LHCN-M2 (cell line): ENCODE measurements at regions not wholly inside any gene's neighbourhood (a gene's known extent, or its start where the extent isn't known, plus 50 kb on each side); places are given as distances from the start of the nearest gene placed in this dataset.

ENCODE experiments used
- DNase-seq: peaks from one replicate; pipeline ENCODE4 v3.0.0-alpha.2; 2012; ENCODE audit warnings: low read depth

- no peak for DNase-seq
These were observed 636.6 kb downstream of the MID1IP1 start for GRCh38 chrX:39437670-39438441.

GRCh38 chrX:39438603-39439602 lies 637.6 kb downstream of the MID1IP1 start:
- no peak for DNase-seq

- DNase-seq, result no peak
These were observed 638.9 kb downstream of the MID1IP1 start for GRCh38 chrX:39439906-39440798.

DNA sequence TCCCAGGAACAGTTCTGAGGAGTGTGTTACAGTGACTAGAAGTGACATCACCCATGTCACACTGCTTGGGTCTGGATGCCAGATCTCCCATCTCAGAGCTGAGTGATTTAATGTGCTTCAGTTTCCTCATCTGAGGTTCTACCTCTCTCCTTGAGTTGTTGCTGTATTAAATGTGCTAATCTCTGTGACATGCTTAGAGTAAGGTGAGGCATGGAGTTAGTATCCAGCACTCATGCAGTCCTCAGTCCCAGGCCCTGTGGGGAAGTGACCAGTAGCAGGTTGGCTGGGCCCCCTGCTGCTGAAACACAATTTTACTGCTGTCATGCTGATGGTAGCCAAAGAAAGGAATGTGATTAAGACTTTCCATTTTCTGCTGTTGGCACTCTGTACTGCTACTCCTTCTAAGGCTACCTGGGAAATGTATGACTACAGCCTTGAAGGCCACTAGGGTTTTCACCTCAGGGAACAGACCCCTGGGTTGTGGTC lies 639.6 kb downstream of the MID1IP1 start:
- DNase-seq, result no peak

- DNase-seq, result no peak
These were observed 641.1 kb downstream of the MID1IP1 start for GRCh38 chrX:39442332-39442731.

DNA sequence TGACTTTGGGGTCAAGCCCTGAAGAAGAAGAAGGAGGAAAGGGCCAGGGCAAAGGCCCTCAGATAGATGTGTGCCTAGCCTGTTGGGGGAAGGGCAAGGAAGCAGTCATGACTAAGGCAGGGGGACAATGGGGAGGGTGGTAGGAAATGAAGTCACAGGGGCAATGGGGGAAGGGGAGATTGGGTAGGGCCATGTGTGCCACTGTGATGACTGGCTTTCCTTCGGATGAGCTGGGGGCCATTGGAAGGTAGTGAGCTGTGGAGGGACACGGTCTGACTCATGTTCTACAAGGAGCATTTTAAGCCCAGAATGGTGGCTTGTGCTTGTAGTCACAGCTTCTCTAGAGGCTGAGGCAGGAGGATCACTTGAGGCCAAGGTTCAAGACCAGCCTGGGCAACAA lies 642.0 kb downstream of the MID1IP1 start:
- DNase-seq, result no peak

DNA sequence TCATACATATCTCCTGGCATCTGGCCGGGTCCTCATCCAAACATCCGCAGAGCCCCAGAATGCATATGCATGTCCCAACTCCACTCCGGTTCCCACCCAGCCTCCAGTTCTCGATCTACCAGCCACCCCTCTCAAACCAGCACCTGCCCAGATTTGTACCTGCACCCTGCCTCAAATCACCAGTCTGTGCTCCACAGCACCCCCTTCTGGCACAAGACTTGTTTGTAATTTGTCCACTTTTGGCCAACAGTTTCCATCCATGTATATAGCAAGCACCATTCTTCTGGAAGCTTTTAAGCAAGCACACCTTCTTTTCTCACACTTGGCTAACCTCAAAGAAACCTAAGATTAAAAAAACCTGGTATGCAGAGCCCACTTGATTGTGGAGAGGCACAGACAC lies 644.1 kb downstream of the MID1IP1 start:
- DNase-seq, result no peak

- no peak for DNase-seq
These were observed 648.1 kb downstream of the MID1IP1 start for GRCh38 chrX:39449352-39449751.

- DNase-seq, result no peak
These were observed 647.4 kb downstream of the BCOR start for GRCh38 chrX:39450234-39450977.

- no peak for DNase-seq
These were observed 646.7 kb downstream of the BCOR start for GRCh38 chrX:39451046-39451445.

DNA sequence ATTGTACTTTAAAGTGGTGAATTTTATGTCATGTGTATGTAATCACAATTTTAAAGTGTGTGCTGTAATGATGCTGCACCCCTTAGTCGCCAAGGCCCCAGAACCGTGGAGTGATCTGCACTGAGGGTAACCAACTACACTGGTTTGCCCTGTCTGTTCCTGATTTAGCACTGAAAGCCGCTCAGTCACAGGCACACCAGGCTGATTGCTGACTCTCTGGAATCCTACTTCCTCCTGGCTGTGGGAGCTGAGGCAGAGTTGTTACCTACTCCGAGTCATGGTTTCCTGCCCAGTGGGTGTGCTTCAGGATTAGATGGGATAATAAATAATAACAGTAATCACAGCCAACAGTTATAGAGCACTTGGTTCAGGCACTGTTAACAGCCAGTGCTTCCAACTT lies 645.4 kb downstream of the BCOR start:
- DNase-seq, result no peak

DNA sequence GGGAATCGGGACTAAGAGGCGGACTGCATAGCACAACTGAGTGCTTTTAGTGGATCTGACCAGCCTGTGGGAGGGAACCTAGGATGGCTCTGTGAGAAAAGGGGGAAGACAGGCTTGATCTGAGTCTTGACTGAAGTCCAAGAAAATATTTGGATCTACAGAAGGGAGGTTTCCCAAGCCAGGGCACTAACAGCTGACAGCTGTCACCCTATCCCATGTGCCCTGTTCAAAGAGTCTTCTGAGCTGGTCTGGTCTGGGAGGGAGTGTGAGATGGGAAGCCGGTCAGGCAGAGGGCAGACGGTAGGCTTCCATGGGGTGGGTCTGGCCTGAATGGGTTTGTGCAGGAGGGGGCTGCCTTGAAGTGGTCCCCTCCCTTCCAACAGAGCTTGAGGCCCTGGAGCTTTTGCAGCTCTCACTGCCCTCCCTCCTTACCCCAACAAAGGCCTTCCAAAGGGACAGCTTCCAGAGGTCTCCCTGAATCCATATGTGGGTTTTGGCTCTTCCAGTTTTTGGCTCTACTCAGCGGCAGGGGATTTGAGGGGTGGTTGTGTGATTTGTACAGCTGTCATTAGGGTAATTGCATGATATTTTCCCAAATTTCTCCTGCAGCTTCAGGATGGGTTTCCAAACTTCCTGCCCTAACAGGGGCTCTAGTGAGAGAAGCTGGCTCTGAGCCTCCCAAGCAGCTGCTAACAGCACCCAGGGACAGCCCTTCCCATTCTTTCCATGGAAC lies 643.7 kb downstream of the BCOR start:
- DNase-seq, result peak; percentile 1

DNA sequence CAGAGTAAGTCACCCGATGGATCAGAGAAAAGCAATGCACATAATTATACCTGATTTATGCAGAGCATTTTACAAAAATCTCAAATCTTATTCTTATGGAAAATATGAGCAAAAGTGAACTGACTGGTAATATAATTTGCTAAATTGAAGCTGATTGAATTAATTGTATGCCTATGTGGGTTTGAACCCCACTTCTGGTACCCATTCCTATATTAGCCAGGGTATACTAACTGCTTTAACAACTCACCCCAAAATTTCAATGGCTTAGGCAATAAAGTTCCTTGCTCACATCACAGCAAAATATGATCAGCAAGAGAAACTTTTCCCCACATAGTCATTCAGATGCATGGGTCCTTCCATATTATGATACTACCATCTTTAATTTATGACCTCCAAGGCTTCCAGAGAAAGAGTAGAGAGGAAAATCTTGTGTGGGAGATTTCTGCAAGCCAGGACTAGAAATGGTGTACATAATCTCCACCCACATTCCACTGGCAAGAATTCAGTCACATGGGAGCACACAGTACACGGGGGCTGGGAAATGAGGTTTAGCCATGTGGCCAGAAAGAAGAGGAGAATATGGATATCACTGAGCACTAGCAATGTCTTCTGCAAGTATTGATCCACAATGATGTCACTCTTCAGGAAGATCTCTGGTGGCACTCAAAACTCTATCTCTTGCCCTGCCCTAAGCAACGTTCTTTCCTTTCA lies 640.7 kb downstream of the BCOR start:
- no peak for DNase-seq

DNA sequence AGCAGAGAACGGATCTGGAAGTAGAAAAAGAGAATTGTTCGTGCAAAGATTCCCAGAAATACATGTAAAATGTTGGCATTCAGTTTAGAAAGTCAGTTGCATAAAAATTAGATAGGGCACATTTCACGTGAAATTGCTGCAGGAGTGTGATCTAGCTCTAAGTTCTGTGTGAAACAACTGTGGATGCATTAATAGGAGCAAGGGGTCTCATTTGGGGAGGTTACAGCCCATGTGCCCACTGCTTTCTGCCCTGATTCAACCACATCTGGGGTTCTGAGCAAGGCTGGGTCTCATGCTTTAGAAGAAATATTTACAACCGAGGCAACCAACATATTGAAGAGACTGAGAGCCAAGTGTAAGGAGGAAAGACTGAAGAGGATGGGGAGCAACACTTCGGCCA lies 639.0 kb downstream of the BCOR start:
- DNase-seq, result no peak

- no peak for DNase-seq
These were observed 638.6 kb downstream of the BCOR start for GRCh38 chrX:39459204-39459603.

- no peak for DNase-seq
These were observed 637.8 kb downstream of the BCOR start for GRCh38 chrX:39459952-39460351.

GRCh38 chrX:39460499-39460898 lies 637.3 kb downstream of the BCOR start:
- no peak for DNase-seq

DNA sequence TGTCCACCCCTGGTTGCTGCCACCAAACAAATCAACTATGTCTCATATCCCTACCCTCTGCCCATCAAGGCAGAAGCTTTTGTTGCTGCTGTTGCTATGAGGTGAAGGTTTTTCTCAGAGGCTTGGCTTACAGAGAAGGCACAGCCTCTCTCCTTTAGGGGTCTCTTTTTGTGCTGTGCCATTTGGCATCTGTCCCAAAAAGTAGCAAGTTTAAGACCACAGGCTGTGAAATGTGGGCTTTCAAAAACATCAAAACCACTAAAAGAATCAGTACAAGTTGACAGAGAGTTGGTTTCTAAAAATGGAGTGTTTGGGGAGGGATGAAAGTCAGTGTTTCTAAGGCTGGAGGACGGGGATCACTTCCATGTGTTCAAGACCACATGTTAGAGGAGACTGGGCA lies 634.9 kb downstream of the BCOR start:
- DNase-seq, result no peak

DNA sequence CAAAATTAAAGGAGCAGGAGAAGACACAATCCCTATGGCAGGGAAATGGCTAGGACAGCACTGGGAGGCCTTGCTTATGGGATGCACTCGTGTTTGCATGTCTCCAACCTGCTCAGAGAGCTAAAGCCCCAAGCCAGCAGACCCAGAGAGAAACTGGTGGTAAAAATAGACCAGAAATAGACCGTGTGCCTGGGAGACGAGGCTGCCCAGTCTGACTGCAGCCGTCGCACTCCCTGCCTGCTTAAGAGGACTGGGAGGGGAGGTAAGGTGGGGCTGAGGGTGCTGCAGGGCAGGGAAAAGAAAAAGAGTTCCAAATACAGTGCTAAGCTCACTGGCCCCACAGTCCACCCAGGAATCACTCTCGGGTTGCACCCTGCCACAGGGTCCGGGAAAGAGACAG lies 633.5 kb downstream of the BCOR start:
- DNase-seq, result no peak
